Activated gamma-delta T cell treated with Interleukin-2 at 50 U/mL for 16 hours (primary cell): ENCODE measurements at regions not wholly inside any gene's neighbourhood (a gene's known extent, or its start where the extent isn't known, plus 50 kb on each side); places are given as distances from the start of the nearest gene placed in this dataset.
"Not testable (repeated sequence)": the region's sequence is repeated elsewhere in the genome, so short reads cannot be mapped to it uniquely, and the experiment has no call there.

Source experiments
- DNase-seq: peaks from one replicate; pipeline ENCODE4 v3.0.0-alpha.2; 2020

GRCh38 chr13:87878706-87879105 is 207.5 kb downstream of the SLITRK5 start:
- DNase-seq, result no peak

GRCh38 chr13:87884884-87885283 is 213.7 kb downstream of the SLITRK5 start:
- no peak for DNase-seq

GRCh38 chr13:87887459-87888123 is 216.4 kb downstream of the SLITRK5 start:
- DNase-seq, result no peak

- no peak for DNase-seq
Observed at GRCh38 chr13:87889254-87889653, 218.1 kb downstream of the SLITRK5 start.

- DNase-seq, result no peak
Observed at GRCh38 chr13:87893186-87893585, 222.0 kb downstream of the SLITRK5 start.

- no peak for DNase-seq
Observed at GRCh38 chr13:87894059-87894458, 222.9 kb downstream of the SLITRK5 start.

GRCh38 chr13:87903553-87903952 is 232.4 kb downstream of the SLITRK5 start:
- no peak for DNase-seq

- DNase-seq, result no peak
Observed at GRCh38 chr13:87906411-87906810, 235.2 kb downstream of the SLITRK5 start.

- DNase-seq, result no peak
Observed at GRCh38 chr13:87907202-87907601, 236.0 kb downstream of the SLITRK5 start.

- DNase-seq, result no peak
Observed at GRCh38 chr13:87919956-87920355, 248.8 kb downstream of the SLITRK5 start.

GRCh38 chr13:87923753-87924152 is 252.6 kb downstream of the SLITRK5 start:
- DNase-seq, result no peak

GRCh38 chr13:87925006-87925405 is 253.8 kb downstream of the SLITRK5 start:
- DNase-seq, result no peak

- no peak for DNase-seq
Observed at GRCh38 chr13:87940776-87941175, 269.6 kb downstream of the SLITRK5 start.

GRCh38 chr13:87941226-87941625 is 270.1 kb downstream of the SLITRK5 start:
- DNase-seq, result no peak

GRCh38 chr13:87942205-87942604 is 271.0 kb downstream of the SLITRK5 start:
- DNase-seq, result no peak

- no peak for DNase-seq
Observed at GRCh38 chr13:87944038-87944437, 272.9 kb downstream of the SLITRK5 start.

- DNase-seq, result no peak
Observed at GRCh38 chr13:87952377-87952776, 281.2 kb downstream of the SLITRK5 start.

- no peak for DNase-seq
Observed at GRCh38 chr13:87953381-87953780, 282.2 kb downstream of the SLITRK5 start.

- DNase-seq, result no peak
Observed at GRCh38 chr13:87954091-87954490, 282.9 kb downstream of the SLITRK5 start.

GRCh38 chr13:87961546-87961945 is 290.4 kb downstream of the SLITRK5 start:
- DNase-seq, result no peak

- no peak for DNase-seq
Observed at GRCh38 chr13:87972568-87972967, 301.4 kb downstream of the SLITRK5 start.

GRCh38 chr13:87975035-87975434 is 303.9 kb downstream of the SLITRK5 start:
- no peak for DNase-seq

- DNase-seq, result not testable (repeated sequence)
Observed at GRCh38 chr13:87976650-87977049, 305.5 kb downstream of the SLITRK5 start.

- DNase-seq, result no peak
Observed at GRCh38 chr13:87981416-87981815, 310.2 kb downstream of the SLITRK5 start.

GRCh38 chr13:87982400-87982799 is 311.2 kb downstream of the SLITRK5 start:
- DNase-seq, result no peak
